ENCODE measurements at regions not wholly inside any gene's neighbourhood (a gene's known extent, or its start where the extent isn't known, plus 50 kb on each side); places are given as distances from the start of the nearest gene placed in this dataset.

DNA sequence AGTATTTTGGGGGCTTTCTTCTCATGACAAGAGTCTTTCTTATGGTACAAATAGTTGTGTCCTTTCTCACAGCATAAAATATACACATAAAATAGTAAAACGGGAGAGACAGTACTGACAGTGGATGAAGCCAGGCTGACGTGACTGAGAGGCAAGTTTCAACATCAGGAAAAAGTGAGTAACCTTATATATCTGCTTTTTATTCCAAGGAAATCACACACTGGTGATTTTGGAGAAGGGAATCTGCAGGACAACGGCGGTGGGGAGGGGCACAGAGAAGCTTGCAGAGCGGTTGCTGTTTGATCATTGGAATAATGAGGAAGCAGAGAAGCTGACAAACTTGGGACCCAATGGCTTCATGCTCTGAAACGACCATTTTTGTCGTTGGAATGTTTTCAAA lies 130.6 kb upstream of the ZNF236 start:
- ChIA-PET POLR2A (no interaction called here), CTCF (no interaction called here)
- H3K4me3 Mint-ChIP-seq, result no peak overlapping the region
- TF ChIP-seq SP1 (CRISPR knock-in tag; conservative IDR thresholded peaks at IDR 0.05) (no peak), ZNF423 (CRISPR knock-in tag; IDR thresholded peaks at IDR 0.05) (no peak), KAT7 (CRISPR knock-in tag; IDR thresholded peaks at IDR 0.05; ENCODE audit: borderline replicate concordance) (no peak), OVOL2 (CRISPR knock-in tag; IDR thresholded peaks at IDR 0.05; ENCODE audit: borderline replicate concordance) (no peak), TEAD4 (CRISPR knock-in tag; IDR thresholded peaks at IDR 0.05) (no peak), TP53 (CRISPR knock-in tag; IDR thresholded peaks at IDR 0.05) (no peak), TCF7 (CRISPR knock-in tag; IDR thresholded peaks at IDR 0.05; ENCODE audit: low read depth) (no peak), RELA (CRISPR knock-in tag; IDR thresholded peaks at IDR 0.05; ENCODE audit: borderline replicate concordance) (no peak), ESRRA (CRISPR knock-in tag; IDR thresholded peaks at IDR 0.05; ENCODE audit: borderline replicate concordance) (no peak), EMX1 (CRISPR knock-in tag; IDR thresholded peaks at IDR 0.05) (no peak), MYBL2 (CRISPR knock-in tag; IDR thresholded peaks at IDR 0.05) (no peak), NFE2L1 (CRISPR knock-in tag; IDR thresholded peaks at IDR 0.05) (no peak), NR1H2 (CRISPR knock-in tag; IDR thresholded peaks at IDR 0.05) (no peak), TEAD1 (CRISPR knock-in tag; IDR thresholded peaks at IDR 0.05) (no peak)
- TF ChIP-seq, protein P1, sequence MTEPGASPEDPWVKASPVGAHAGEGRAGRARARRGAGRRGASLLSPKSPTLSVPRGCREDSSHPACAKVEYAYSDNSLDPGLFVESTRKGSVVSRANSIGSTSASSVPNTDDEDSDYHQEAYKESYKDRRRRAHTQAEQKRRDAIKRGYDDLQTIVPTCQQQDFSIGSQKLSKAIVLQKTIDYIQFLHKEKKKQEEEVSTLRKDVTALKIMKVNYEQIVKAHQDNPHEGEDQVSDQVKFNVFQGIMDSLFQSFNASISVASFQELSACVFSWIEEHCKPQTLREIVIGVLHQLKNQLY (CRISPR knock-in tag; IDR thresholded peaks at IDR 0.05), result no peak
- TF ChIP-seq, protein P2, sequence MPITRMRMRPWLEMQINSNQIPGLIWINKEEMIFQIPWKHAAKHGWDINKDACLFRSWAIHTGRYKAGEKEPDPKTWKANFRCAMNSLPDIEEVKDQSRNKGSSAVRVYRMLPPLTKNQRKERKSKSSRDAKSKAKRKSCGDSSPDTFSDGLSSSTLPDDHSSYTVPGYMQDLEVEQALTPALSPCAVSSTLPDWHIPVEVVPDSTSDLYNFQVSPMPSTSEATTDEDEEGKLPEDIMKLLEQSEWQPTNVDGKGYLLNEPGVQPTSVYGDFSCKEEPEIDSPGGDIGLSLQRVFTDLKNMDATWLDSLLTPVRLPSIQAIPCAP (CRISPR knock-in tag; IDR thresholded peaks at IDR 0.05), result no peak
- TF ChIP-seq, protein P3, sequence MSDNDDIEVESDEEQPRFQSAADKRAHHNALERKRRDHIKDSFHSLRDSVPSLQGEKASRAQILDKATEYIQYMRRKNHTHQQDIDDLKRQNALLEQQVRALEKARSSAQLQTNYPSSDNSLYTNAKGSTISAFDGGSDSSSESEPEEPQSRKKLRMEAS (CRISPR knock-in tag; IDR thresholded peaks at IDR 0.05), result no peak
- TF ChIP-seq, protein P4, sequence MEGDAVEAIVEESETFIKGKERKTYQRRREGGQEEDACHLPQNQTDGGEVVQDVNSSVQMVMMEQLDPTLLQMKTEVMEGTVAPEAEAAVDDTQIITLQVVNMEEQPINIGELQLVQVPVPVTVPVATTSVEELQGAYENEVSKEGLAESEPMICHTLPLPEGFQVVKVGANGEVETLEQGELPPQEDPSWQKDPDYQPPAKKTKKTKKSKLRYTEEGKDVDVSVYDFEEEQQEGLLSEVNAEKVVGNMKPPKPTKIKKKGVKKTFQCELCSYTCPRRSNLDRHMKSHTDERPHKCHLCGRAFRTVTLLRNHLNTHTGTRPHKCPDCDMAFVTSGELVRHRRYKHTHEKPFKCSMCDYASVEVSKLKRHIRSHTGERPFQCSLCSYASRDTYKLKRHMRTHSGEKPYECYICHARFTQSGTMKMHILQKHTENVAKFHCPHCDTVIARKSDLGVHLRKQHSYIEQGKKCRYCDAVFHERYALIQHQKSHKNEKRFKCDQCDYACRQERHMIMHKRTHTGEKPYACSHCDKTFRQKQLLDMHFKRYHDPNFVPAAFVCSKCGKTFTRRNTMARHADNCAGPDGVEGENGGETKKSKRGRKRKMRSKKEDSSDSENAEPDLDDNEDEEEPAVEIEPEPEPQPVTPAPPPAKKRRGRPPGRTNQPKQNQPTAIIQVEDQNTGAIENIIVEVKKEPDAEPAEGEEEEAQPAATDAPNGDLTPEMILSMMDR (IDR thresholded peaks at IDR 0.05), result no peak
- TF ChIP-seq, protein P5, sequence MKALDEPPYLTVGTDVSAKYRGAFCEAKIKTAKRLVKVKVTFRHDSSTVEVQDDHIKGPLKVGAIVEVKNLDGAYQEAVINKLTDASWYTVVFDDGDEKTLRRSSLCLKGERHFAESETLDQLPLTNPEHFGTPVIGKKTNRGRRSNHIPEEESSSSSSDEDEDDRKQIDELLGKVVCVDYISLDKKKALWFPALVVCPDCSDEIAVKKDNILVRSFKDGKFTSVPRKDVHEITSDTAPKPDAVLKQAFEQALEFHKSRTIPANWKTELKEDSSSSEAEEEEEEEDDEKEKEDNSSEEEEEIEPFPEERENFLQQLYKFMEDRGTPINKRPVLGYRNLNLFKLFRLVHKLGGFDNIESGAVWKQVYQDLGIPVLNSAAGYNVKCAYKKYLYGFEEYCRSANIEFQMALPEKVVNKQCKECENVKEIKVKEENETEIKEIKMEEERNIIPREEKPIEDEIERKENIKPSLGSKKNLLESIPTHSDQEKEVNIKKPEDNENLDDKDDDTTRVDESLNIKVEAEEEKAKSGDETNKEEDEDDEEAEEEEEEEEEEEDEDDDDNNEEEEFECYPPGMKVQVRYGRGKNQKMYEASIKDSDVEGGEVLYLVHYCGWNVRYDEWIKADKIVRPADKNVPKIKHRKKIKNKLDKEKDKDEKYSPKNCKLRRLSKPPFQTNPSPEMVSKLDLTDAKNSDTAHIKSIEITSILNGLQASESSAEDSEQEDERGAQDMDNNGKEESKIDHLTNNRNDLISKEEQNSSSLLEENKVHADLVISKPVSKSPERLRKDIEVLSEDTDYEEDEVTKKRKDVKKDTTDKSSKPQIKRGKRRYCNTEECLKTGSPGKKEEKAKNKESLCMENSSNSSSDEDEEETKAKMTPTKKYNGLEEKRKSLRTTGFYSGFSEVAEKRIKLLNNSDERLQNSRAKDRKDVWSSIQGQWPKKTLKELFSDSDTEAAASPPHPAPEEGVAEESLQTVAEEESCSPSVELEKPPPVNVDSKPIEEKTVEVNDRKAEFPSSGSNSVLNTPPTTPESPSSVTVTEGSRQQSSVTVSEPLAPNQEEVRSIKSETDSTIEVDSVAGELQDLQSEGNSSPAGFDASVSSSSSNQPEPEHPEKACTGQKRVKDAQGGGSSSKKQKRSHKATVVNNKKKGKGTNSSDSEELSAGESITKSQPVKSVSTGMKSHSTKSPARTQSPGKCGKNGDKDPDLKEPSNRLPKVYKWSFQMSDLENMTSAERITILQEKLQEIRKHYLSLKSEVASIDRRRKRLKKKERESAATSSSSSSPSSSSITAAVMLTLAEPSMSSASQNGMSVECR (CRISPR knock-in tag; IDR thresholded peaks at IDR 0.05; ENCODE audit: borderline replicate concordance), result no peak
- peaks cover 6% of the 10 kb centered on the region for H3K36me3 Mint-ChIP-seq
- H3K27ac Mint-ChIP-seq, result no peak overlapping the region
- no peak for DNase-seq (ENCODE audit: low spot score)
- H3K4me1 Mint-ChIP-seq, result peaks cover 11% of the 10 kb centered on the region
- peaks cover 12% of the 10 kb centered on the region for H3K9me3 Mint-ChIP-seq
- no peaks in the 10 kb centered on the region for H3K27me3 Mint-ChIP-seq (ENCODE audit: low read depth)
- ATAC-seq, result no peak

DNA sequence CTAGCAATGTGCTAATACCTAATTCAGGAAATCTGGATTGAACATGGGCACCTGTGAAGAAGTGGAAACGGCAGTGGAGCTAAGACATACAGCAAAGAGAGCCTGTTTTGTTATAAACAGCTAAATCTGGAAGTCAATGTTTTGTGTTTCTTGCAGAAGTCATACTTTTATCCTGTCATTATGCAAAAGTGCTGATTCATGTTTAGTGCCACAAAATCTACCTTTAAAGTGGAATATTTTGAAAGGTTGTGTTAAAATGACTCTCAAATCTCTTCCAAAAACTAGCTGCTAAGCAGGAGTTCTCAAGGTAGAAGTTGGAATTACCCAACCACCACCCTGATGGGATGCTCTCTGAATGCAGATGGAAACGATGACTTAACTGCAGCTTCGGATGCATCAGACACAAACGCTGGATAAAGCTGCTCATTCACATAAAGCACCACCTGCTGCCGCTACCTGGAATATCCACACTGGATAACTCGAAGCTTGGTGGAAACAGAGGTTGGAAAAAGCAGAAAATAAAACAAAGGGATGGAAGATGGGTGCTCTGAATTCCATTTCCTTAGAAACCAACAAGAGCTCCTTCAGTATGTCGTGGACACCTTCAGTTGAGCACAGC lies 132.6 kb upstream of the ZNF236 start:
- ATAC-seq, result no peak
- TF ChIP-seq FOXK1 (CRISPR knock-in tag; IDR thresholded peaks at IDR 0.05), result no peak
- TF ChIP-seq, protein P6, sequence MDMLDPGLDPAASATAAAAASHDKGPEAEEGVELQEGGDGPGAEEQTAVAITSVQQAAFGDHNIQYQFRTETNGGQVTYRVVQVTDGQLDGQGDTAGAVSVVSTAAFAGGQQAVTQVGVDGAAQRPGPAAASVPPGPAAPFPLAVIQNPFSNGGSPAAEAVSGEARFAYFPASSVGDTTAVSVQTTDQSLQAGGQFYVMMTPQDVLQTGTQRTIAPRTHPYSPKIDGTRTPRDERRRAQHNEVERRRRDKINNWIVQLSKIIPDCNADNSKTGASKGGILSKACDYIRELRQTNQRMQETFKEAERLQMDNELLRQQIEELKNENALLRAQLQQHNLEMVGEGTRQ (CRISPR knock-in tag; IDR thresholded peaks at IDR 0.05), result no peak
- TF ChIP-seq, protein P5 (CRISPR knock-in tag; IDR thresholded peaks at IDR 0.05; ENCODE audit: borderline replicate concordance), result no peak
- TF ChIP-seq, protein P7, sequence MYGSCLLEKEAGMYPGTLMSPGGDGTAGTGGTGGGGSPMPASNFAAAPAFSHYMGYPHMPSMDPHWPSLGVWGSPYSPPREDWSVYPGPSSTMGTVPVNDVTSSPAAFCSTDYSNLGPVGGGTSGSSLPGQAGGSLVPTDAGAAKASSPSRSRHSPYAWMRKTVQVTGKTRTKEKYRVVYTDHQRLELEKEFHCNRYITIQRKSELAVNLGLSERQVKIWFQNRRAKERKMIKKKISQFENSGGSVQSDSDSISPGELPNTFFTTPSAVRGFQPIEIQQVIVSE (CRISPR knock-in tag; IDR thresholded peaks at IDR 0.05; ENCODE audit: borderline replicate concordance), result no peak

More for the DNA sequence above, 132.6 kb upstream of the ZNF236 start:
- no peak overlapping the region for H3K4me3 Mint-ChIP-seq
- H3K27me3 Mint-ChIP-seq (ENCODE audit: low read depth), result no peaks in the 10 kb centered on the region
- POLR2A ChIA-PET, result no interaction called here
- CTCF ChIA-PET, result interaction anchor here (0.5 to 2.7 kb wide), 10 partner anchors 9 to 291 kb away, joined by 3 to 17 read pairs (median 3); no protein-coding TSS in a partner anchor
- H3K36me3 Mint-ChIP-seq, result peaks cover 6% of the 10 kb centered on the region
- DNase-seq (ENCODE audit: low spot score), result no peak
- peaks cover 7% of the 10 kb centered on the region for H3K9me3 Mint-ChIP-seq
- no peak overlapping the region for H3K27ac Mint-ChIP-seq
- peaks cover 19% of the 10 kb centered on the region for H3K4me1 Mint-ChIP-seq
